GM23248 (cell line): ENCODE measurements at regions not wholly inside any gene's neighbourhood (a gene's known extent, or its start where the extent isn't known, plus 50 kb on each side); places are given as distances from the start of the nearest gene placed in this dataset.
"Not testable (repeated sequence)": the region's sequence is repeated elsewhere in the genome, so short reads cannot be mapped to it uniquely, and the experiment has no call there.

Experiments used
- DNase-seq: peaks from one replicate; pipeline ENCODE4 v3.0.0-alpha.2; 2015
- H2AFZ ChIP-seq: fragments of 200-600 bp; sonication (generic); 2 replicates; pipeline ENCODE4 v1.6.1; 2016; ENCODE audit warnings: antibody characterized with exemption
- H3F3A ChIP-seq: fragments of 200-600 bp; sonication (generic); 2 replicates; pipeline ENCODE4 v1.6.1; 2016; ENCODE audit warnings: mild to moderate bottlenecking, antibody characterized with exemption, mixed run types; ENCODE audit not compliant: insufficient read depth
- H3K27ac ChIP-seq: fragments of 200-600 bp; sonication (generic); 2 replicates; pipeline ENCODE4 v1.5.1; 2016; ENCODE audit warnings: mild to moderate bottlenecking
- H3K27me3 ChIP-seq: fragments of 200-600 bp; sonication (generic); replicated peaks from 2 replicates; pipeline ENCODE4 v1.6.1; 2016; ENCODE audit warnings: mild to moderate bottlenecking; ENCODE audit not compliant: insufficient read depth
- H3K36me3 ChIP-seq: fragments of 200-600 bp; sonication (generic); 2 replicates; pipeline ENCODE4 v1.6.1; 2016; ENCODE audit warnings: low read depth, mild to moderate bottlenecking
- H3K4me1 ChIP-seq: fragments of 200-600 bp; sonication (generic); 2 replicates; pipeline ENCODE4 v1.6.1; 2016; ENCODE audit warnings: mild to moderate bottlenecking; ENCODE audit not compliant: insufficient read depth
- H3K4me2 ChIP-seq: fragments of 200-600 bp; sonication (generic); one replicate; pipeline ENCODE4 v1.6.1; 2016; ENCODE audit warnings: mild to moderate bottlenecking; ENCODE audit not compliant: unreplicated experiment
- H3K4me3 ChIP-seq: fragments of 200-600 bp; sonication (generic); 2 replicates; pipeline ENCODE4 v1.5.1; 2016; ENCODE audit warnings: mild to moderate bottlenecking
- H3K79me2 ChIP-seq: fragments of 200-600 bp; sonication (generic); 2 replicates; pipeline ENCODE4 v1.6.1; 2016; ENCODE audit warnings: mild to moderate bottlenecking; ENCODE audit not compliant: insufficient read depth
- H3K9ac ChIP-seq: fragments of 200-600 bp; sonication (generic); 2 replicates; pipeline ENCODE4 v1.6.1; 2016; ENCODE audit warnings: mild to moderate bottlenecking
- H3K9me2 ChIP-seq: fragments of 200-600 bp; sonication (generic); 2 replicates; pipeline ENCODE4 v1.6.1; 2016; ENCODE audit warnings: mixed run types, mild to moderate bottlenecking, moderate library complexity; ENCODE audit not compliant: insufficient read depth
- H3K9me3 ChIP-seq: fragments of 200-600 bp; sonication (generic); one replicate; pipeline ENCODE4 v1.6.1; 2017; ENCODE audit warnings: low read depth
- H4K20me1 ChIP-seq: fragments of 200-600 bp; sonication (generic); 2 replicates; pipeline ENCODE4 v1.6.0; 2016; ENCODE audit not compliant: insufficient read depth
- EZH2 ChIP-seq: fragments of 200-600 bp; sonication (generic); IDR thresholded peaks from 2 replicates; pipeline ENCODE4 v1.6.1; 2018; ENCODE audit warnings: antibody characterized with exemption, mild to moderate bottlenecking; ENCODE audit not compliant: insufficient read depth, poor library complexity, severe bottlenecking
- EZH2phosphoT487 ChIP-seq: fragments of 200-600 bp; sonication (generic); IDR thresholded peaks from 2 replicates; pipeline ENCODE4 v1.6.1; 2018; ENCODE audit warnings: antibody characterized with exemption, moderate library complexity, mild to moderate bottlenecking, low read depth; ENCODE audit not compliant: insufficient read depth
- WGBS, 2 experiments: methylation state at CpG; one replicate each; pipeline ENCODE4 v1.1.6; 2015 to 2017; ENCODE audit warnings: low lambda C conversion rate in 2 of 2, low coverage in 1 of 2; ENCODE audit errors: missing lambda C conversion rate in 2 of 2; 5-methylcytosine and 5-hydroxymethylcytosine counted together
- in situ Hi-C: fragments of 300-500 bp; cut with MboI; formaldehyde crosslinking; loops from 2 replicates; pipeline ENCODE4 v1.15.0; 2020

DNA sequence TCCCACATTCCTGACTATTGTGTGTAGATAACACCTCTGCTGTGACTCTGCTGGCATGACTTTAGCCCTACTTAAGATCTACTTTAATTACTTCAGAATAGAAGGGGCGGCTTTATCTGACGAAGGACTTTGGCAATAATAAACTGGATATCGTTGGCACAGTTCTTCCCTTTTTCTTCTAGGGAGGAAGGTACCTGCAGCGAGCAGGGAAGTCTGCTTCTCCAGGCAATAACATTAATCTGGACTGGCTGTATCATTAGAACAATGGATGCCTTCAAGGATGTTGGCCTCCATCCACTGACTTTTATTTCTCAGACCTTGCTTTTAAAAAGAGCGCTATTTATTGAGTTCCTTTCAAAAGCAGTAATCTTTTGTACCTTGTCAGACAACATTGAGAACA is 172.6 kb upstream of the THSD7A start:
- H3K9me3 ChIP-seq, result no peaks in the 10 kb centered on the region
- DNase-seq, result no peak
- no peak overlapping the region for H2AFZ ChIP-seq
- no peaks in the 10 kb centered on the region for H3K9me2 ChIP-seq
- H3K27me3 ChIP-seq, result no peaks in the 10 kb centered on the region
- no peaks in the 10 kb centered on the region for H3K36me3 ChIP-seq
- H3K4me1 ChIP-seq, result no peaks in the 10 kb centered on the region
- no peaks in the 10 kb centered on the region for H4K20me1 ChIP-seq
- no peak overlapping the region for H3K27ac ChIP-seq
- H3F3A ChIP-seq, result no peaks in the 10 kb centered on the region
- H3K79me2 ChIP-seq, result no peaks in the 10 kb centered on the region
- no peak overlapping the region for H3K4me3 ChIP-seq
- in situ Hi-C loops, result no loop called here
- no peak overlapping the region for H3K9ac ChIP-seq
- 29 to 36% methylated on average over 5 of the region's 5 CpGs for WGBS, 2 experiments
- TF ChIP-seq EZH2 (no peak), EZH2phosphoT487 (no peak)
- no peak overlapping the region for H3K4me2 ChIP-seq

DNA sequence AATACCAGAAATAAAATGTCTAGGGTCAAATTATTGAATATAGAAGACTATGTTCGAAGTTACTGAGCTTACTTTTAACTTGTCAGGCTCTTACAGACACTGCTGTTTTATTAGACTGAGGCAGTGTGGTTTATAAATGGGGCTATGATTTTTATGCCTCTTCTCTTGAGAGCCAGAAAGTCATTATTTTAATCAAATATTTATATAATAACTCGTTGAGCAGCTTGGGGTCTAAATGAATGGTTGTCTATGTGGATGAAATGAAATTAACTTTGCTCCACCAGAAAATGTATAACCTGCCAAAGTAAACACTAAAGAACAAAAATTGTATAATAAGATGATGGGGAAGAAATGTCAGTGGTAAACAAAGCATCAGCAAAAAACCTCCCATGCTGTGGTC is 175.6 kb upstream of the THSD7A start:
- Histone ChIP-seq H3K9me3 (no peaks in the 10 kb centered on the region), H3K27me3 (no peaks in the 10 kb centered on the region), H3K9ac (no peak overlapping the region), H3K4me2 (no peak overlapping the region), H4K20me1 (no peaks in the 10 kb centered on the region), H3K27ac (no peak overlapping the region), H3F3A (no peaks in the 10 kb centered on the region), H3K4me3 (no peak overlapping the region), H3K9me2 (no peaks in the 10 kb centered on the region), H3K4me1 (no peaks in the 10 kb centered on the region), H3K79me2 (no peaks in the 10 kb centered on the region), H2AFZ (no peak overlapping the region), H3K36me3 (no peaks in the 10 kb centered on the region)
- 2 to 3% methylated on average over 2 of the region's 2 CpGs for WGBS, 2 experiments
- no peak for TF ChIP-seq EZH2
- TF ChIP-seq EZH2phosphoT487, result no peak
- DNase-seq, result no peak
- in situ Hi-C loops, result no loop called here

DNA sequence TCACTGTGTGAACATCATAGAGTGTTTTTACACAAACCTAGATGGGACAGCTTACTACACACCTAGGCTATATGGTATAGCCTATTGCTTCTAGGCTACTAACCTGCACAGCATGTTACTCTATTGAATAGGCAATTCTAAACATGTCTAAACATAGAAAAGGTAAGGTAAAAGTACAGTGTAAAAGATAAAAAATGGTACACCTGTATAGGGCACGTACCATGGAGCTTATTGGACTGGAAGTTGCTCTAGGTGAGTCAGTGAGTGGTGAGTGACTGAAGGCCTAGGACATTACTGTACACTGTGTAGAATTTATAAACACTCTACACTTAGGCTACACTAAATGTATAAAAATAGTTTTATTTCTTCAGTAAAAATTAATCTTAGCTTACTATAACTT is 182.0 kb upstream of the THSD7A start:
- H4K20me1 ChIP-seq, result no peaks in the 10 kb centered on the region
- H3K9ac ChIP-seq, result no peak overlapping the region
- H3K9me3 ChIP-seq, result no peaks in the 10 kb centered on the region
- H3K4me2 ChIP-seq, result no peak overlapping the region
- no peaks in the 10 kb centered on the region for H3F3A ChIP-seq
- no peaks in the 10 kb centered on the region for H3K36me3 ChIP-seq
- WGBS, 2 experiments, result 37 to 63% methylated on average over 1 of the region's 1 CpG
- H3K9me2 ChIP-seq, result no peaks in the 10 kb centered on the region
- H3K4me3 ChIP-seq, result no peak overlapping the region
- no peaks in the 10 kb centered on the region for H3K79me2 ChIP-seq
- H3K27ac ChIP-seq, result no peak overlapping the region
- no peaks in the 10 kb centered on the region for H3K4me1 ChIP-seq
- no peaks in the 10 kb centered on the region for H3K27me3 ChIP-seq
- no peak overlapping the region for H2AFZ ChIP-seq
- TF ChIP-seq EZH2phosphoT487 (no peak), EZH2 (no peak)
- in situ Hi-C loops, result no loop called here
- DNase-seq, result no peak

DNA sequence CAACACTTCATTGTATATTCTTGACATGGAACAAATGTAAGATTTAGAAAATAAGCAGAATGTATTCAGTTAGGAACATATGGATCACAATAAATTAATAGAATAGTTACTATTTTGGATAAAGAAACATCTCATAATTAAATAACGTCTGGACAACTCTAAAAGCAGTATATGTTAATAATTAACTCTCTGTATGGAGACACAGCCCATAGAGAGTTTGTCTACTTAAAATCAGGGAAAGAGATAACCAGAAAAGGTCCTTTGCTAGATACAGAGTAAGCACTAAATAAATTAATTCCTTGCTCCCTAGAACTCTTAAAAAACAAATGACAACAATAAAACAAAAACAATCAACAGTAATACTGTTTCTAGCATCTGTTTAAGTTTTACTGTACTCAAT is 184.4 kb upstream of the THSD7A start:
- no peaks in the 10 kb centered on the region for H4K20me1 ChIP-seq
- WGBS, 2 experiments, result 0 to 5% methylated on average over 1 of the region's 1 CpG
- no peaks in the 10 kb centered on the region for H3K9me3 ChIP-seq
- in situ Hi-C loops, result no loop called here
- H3F3A ChIP-seq, result no peaks in the 10 kb centered on the region
- no peak for DNase-seq
- H3K4me2 ChIP-seq, result no peak overlapping the region
- H3K9me2 ChIP-seq, result no peaks in the 10 kb centered on the region
- TF ChIP-seq EZH2phosphoT487 (no peak), EZH2 (no peak)
- H3K79me2 ChIP-seq, result no peaks in the 10 kb centered on the region
- H3K36me3 ChIP-seq, result no peaks in the 10 kb centered on the region
- H3K27ac ChIP-seq, result no peak overlapping the region
- no peak overlapping the region for H3K4me3 ChIP-seq
- no peak overlapping the region for H2AFZ ChIP-seq
- no peaks in the 10 kb centered on the region for H3K4me1 ChIP-seq
- no peaks in the 10 kb centered on the region for H3K27me3 ChIP-seq
- H3K9ac ChIP-seq, result no peak overlapping the region

DNA sequence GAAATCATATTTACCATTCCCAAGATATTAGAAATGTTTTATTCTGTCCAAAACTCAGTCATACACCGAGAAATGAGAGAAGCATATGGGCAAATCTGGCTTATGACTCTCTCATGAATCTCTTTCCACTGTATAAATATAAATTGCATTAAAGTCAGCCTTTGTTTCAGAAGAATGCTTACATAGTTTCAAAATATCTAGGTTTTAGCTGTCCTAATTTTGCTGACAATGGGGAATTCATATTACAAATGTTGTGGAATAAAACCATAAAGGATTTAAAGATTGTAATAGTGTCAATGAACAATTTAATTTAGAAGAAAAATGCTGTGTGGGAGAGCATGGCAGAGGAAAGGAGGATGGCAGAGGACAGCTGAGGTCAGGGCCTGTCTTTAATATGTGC is 185.0 kb upstream of the THSD7A start:
- Histone ChIP-seq H3F3A (no peaks in the 10 kb centered on the region), H3K9me3 (no peaks in the 10 kb centered on the region), H3K4me1 (no peaks in the 10 kb centered on the region), H3K9me2 (no peaks in the 10 kb centered on the region), H2AFZ (no peak overlapping the region), H3K27me3 (no peaks in the 10 kb centered on the region), H4K20me1 (no peaks in the 10 kb centered on the region), H3K27ac (no peak overlapping the region), H3K4me2 (no peak overlapping the region), H3K79me2 (no peaks in the 10 kb centered on the region), H3K4me3 (no peak overlapping the region), H3K9ac (no peak overlapping the region), H3K36me3 (no peaks in the 10 kb centered on the region)
- DNase-seq, result no peak
- in situ Hi-C loops, result no loop called here
- 4 to 8% methylated on average over 1 of the region's 1 CpG for WGBS, 2 experiments
- TF ChIP-seq EZH2phosphoT487 (no peak), EZH2 (no peak)

DNA sequence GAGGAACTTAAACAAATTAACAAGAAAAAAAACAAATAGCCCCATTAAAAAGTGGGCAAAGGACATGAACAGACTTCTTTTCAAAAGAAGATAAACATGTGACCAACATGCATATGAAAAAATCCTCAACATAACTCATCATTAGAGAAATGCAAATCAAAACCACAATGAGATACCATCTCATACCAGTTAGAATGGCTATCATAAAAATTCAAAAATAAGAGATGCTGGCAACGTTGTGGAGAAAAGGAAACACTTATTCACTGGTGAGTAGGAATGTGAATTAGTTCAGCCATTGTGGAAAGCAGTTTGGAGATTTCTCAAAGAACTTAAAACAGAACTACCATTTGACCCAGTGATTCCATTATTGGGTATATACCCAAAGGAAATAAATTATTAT is 189.1 kb upstream of the TMEM106B start:
- H3F3A ChIP-seq, H3K27ac ChIP-seq, H3K4me3 ChIP-seq, H3K9me3 ChIP-seq, DNase-seq, H3K36me3 ChIP-seq, H4K20me1 ChIP-seq, H3K9me2 ChIP-seq, H3K27me3 ChIP-seq, H2AFZ ChIP-seq, H3K4me1 ChIP-seq, H3K9ac ChIP-seq, H3K4me2 ChIP-seq, H3K79me2 ChIP-seq, in situ Hi-C loops: not testable (repeated sequence)
- WGBS, 2 experiments, result 0 to 11% methylated on average over 1 of the region's 1 CpG
